SU-DHL-6 (cell line): ENCODE measurements at regions not wholly inside any gene's neighbourhood (a gene's known extent, or its start where the extent isn't known, plus 50 kb on each side); places are given as distances from the start of the nearest gene placed in this dataset.

Experiments used
- H2AFZ ChIP-seq: fragments of 200-600 bp; sonication (generic); 2 replicates; pipeline ENCODE4 v1.6.1; 2014; ENCODE audit warnings: low read depth, mild to moderate bottlenecking, moderate library complexity, mixed read lengths, antibody characterized with exemption, low read length; ENCODE audit not compliant: severe bottlenecking
- H3F3A ChIP-seq: fragments of 200-600 bp; shearing (Covaris generic); 2 replicates; pipeline ENCODE4 v1.6.0; 2016; ENCODE audit warnings: antibody characterized with exemption, mild to moderate bottlenecking; ENCODE audit not compliant: insufficient read depth
- H3K27ac ChIP-seq: fragments of 200-600 bp; sonication (generic); 2 replicates; pipeline ENCODE4 v1.5.1; 2016; ENCODE audit warnings: low read depth, mild to moderate bottlenecking, low read length, moderate library complexity, mixed read lengths
- H3K27me3 ChIP-seq: fragments of 200-600 bp; sonication (generic), shearing (Covaris generic); 2 replicates; pipeline ENCODE4 v1.6.0; 2014; ENCODE audit warnings: mild to moderate bottlenecking, low read length
- H3K36me3 ChIP-seq: fragments of 200-600 bp; sonication (generic); 2 replicates; pipeline ENCODE4 v1.6.1; 2014; ENCODE audit warnings: mild to moderate bottlenecking, low read length, mixed read lengths
- H3K4me2 ChIP-seq: fragments of 300-600, 200-600 bp; shearing (Covaris generic), sonication (generic); 2 replicates; pipeline ENCODE4 v1.6.0; 2014; ENCODE audit warnings: low read length, low read depth, mild to moderate bottlenecking; ENCODE audit not compliant: poor library complexity, severe bottlenecking
- H3K4me3 ChIP-seq: fragments of 200-600 bp; sonication (generic); 2 replicates; pipeline ENCODE4 v1.5.1; 2014; ENCODE audit warnings: antibody characterized with exemption, low read length, mild to moderate bottlenecking, mixed read lengths; ENCODE audit not compliant: insufficient read depth, poor library complexity, severe bottlenecking
- H3K79me2 ChIP-seq: fragments of 200-600 bp; sonication (generic); 2 replicates; pipeline ENCODE4 v1.6.1; 2014; ENCODE audit warnings: mild to moderate bottlenecking, low read length, moderate library complexity; ENCODE audit not compliant: insufficient read depth
- H3K9ac ChIP-seq: fragments of 200-600 bp; sonication (generic); 2 replicates; pipeline ENCODE4 v1.7.0; 2014; ENCODE audit warnings: mild to moderate bottlenecking, low read length
- H3K9me2 ChIP-seq: fragments of 200-600 bp; sonication (generic); replicated peaks from 2 replicates; pipeline ENCODE4 v1.6.1; 2014; ENCODE audit warnings: low read length; ENCODE audit not compliant: insufficient read depth
- H3K9me3 ChIP-seq: fragments of 200-600 bp; sonication (generic); 2 replicates; pipeline ENCODE4 v1.6.1; 2014; ENCODE audit warnings: low read length, mixed read lengths; ENCODE audit not compliant: insufficient read depth
- H4K20me1 ChIP-seq: fragments of 200-600 bp; sonication (generic); 2 replicates; pipeline ENCODE4 v1.6.1; 2014; ENCODE audit warnings: low read depth, mild to moderate bottlenecking, antibody characterized with exemption, low read length, moderate library complexity, mixed read lengths
- CTCF ChIP-seq: fragments of 200-600 bp; sonication (generic); IDR thresholded peaks from one replicate; pipeline ENCODE4 v1.5.1; 2017; ENCODE audit warnings: antibody characterized with exemption, mild to moderate bottlenecking, low read length, moderate library complexity; ENCODE audit not compliant: insufficient read depth, poor library complexity, severe bottlenecking
- EZH2phosphoT487 ChIP-seq: fragments of 200-600 bp; sonication (generic), shearing (Covaris generic); conservative IDR thresholded peaks from 2 replicates; pipeline ENCODE4 v1.6.1; 2018; ENCODE audit warnings: mild to moderate bottlenecking, antibody characterized with exemption, low read length, moderate library complexity, mixed read lengths

DNA sequence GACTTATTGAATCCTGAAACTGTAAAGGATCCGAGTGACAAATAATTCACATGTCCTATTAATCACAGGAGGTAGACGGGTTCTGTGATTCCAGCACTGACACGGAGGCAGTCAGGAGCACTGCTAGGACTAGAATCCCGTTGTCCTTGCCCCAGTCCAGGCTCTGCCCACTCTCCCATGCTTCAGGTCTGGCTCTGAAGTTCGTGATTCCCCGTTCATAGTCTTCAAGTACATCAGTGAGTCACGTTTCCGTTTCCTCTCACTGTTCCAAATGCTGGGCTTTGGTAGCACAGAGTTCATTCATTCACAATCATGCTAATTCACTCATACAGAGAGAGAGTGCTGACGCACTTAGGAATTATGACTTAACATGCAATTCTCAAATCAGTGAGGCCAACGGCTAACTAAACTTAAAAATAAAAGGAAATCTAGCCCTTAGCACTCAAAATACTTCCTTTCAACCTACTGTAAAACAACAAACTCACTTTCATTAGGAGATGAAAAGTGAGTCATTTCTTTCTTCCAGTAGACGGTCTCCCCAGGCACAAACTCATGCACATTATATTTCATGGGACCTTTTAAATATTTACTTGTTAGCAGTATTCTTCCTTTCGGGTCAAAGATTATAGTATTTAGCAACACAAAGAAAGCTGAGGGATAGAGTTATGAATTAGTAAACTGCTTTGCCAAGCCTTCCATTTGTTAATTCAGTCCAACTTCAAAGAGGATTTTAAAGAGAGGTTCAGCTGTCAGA is 94.0 kb upstream of the NHSL1 start:
- no peaks in the 10 kb centered on the region for H3K27me3 ChIP-seq
- H3K36me3 ChIP-seq, result no peaks in the 10 kb centered on the region
- H4K20me1 ChIP-seq, result no peaks in the 10 kb centered on the region
- TF ChIP-seq EZH2phosphoT487, result no peak
- H3K27ac ChIP-seq, result no peak overlapping the region
- no peaks in the 10 kb centered on the region for H3F3A ChIP-seq
- no peak overlapping the region for H3K4me2 ChIP-seq
- no peak overlapping the region for H3K4me3 ChIP-seq
- no peaks in the 10 kb centered on the region for H3K79me2 ChIP-seq
- no peaks in the 10 kb centered on the region for H3K9me3 ChIP-seq
- H2AFZ ChIP-seq, result no peak overlapping the region
- no peaks in the 10 kb centered on the region for H3K9me2 ChIP-seq
- no peak overlapping the region for H3K9ac ChIP-seq

GRCh38 chr6:138593909-138594757 is 94.8 kb upstream of the NHSL1 start:
- Histone ChIP-seq H3K9me2 (no peaks in the 10 kb centered on the region), H2AFZ (no peak overlapping the region), H3K9me3 (no peaks in the 10 kb centered on the region), H3K27ac (no peak overlapping the region), H3K4me3 (no peak overlapping the region), H3F3A (no peaks in the 10 kb centered on the region), H3K9ac (no peak overlapping the region), H3K27me3 (no peaks in the 10 kb centered on the region), H3K4me2 (no peak overlapping the region), H4K20me1 (no peaks in the 10 kb centered on the region), H3K36me3 (no peaks in the 10 kb centered on the region), H3K79me2 (no peaks in the 10 kb centered on the region)
- no peak for TF ChIP-seq EZH2phosphoT487
- TF ChIP-seq CTCF, result no peak

DNA sequence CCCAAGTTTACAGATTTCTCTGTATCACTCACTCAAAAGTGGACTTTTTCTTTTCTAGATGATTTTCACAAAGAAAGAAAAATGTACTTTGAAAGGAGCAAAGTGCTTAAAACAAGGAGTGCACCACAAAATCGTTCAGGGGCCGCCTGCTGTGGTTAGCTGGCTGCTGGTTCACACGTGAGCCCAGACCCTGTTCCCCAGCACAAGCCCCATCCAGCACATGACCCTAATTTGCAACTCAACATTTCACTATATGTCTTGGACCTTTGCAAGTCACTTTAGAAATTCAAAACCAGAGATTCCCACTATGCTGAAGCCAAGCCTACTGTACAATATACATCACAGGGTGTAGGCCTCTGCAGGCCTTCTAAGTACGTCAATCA is 95.5 kb upstream of the NHSL1 start:
- no peak overlapping the region for H3K9ac ChIP-seq

More for the DNA sequence above, 95.5 kb upstream of the NHSL1 start:
- Histone ChIP-seq H3K27ac (no peak overlapping the region), H3K4me3 (no peak overlapping the region), H3F3A (no peaks in the 10 kb centered on the region), H4K20me1 (no peaks in the 10 kb centered on the region), H3K36me3 (no peaks in the 10 kb centered on the region), H3K9me2 (no peaks in the 10 kb centered on the region), H3K79me2 (no peaks in the 10 kb centered on the region), H3K4me2 (no peak overlapping the region), H3K9me3 (no peaks in the 10 kb centered on the region), H2AFZ (no peak overlapping the region), H3K27me3 (no peaks in the 10 kb centered on the region)
- no peak for TF ChIP-seq EZH2phosphoT487
- no peak for TF ChIP-seq CTCF
